GM18951 (cell line): ENCODE measurements at regions not wholly inside any gene's neighbourhood (a gene's known extent, or its start where the extent isn't known, plus 50 kb on each side); places are given as distances from the start of the nearest gene placed in this dataset.
"Not testable (repeated sequence)": the region's sequence is repeated elsewhere in the genome, so short reads cannot be mapped to it uniquely, and the experiment has no call there.

Experiments
- POLR2A ChIP-seq: IDR thresholded peaks from 4 replicates; pipeline ENCODE4 v1.6.1; 2011; ENCODE audit warnings: mild to moderate bottlenecking; ENCODE audit not compliant: insufficient read length, insufficient read depth; ENCODE audit errors: extremely low read depth
- in situ Hi-C: fragments of 300-500 bp; cut with MboI; formaldehyde crosslinking; loops from one replicate; pipeline ENCODE4 v1.12.0; 2022; ENCODE audit warnings: low sequenced_read_pairs, mixed read lengths, inconsistent platforms; ENCODE audit not compliant: unreplicated experiment

DNA sequence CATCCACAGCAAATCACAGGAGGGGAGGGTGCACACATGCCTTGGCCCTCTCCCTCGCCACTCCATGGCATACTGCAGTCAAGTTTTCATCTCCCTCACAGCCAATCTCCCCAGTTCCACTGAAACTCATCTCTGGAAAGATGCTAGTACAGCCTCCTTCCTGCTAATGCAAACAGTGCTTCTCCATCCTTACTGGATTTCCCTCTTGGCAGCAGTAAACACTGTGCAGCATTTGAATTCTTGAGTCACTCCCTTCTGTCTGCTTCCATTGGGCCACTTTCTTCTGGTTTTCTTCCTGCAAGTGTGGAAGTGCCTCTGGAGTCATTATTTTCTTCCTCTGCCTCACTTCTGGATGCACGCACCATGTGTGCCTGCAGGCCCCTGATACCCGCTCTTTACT lies 460.3 kb downstream of the QKI start:
- no peak for TF ChIP-seq POLR2A
- in situ Hi-C loops = no loop called here

DNA sequence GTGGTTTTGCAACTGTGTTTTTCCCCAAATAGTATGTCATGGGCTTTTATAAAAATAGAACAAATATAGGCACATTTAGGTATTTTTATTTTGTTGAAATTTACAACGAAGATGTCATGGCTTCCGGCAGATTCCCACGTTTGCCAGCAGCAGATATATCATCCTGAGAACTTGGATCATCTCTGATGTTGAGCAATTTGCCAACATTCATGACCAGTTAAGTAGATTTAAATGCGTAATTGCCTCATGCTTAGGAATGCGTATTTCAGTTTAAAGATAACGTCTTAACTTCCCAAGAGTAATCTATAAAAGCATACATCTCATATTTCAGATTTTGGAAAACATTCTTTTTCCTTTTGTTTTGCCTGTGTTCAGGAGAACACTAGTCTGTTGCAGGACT lies 457.8 kb downstream of the QKI start:
- no peak for TF ChIP-seq POLR2A
- in situ Hi-C loops = no loop called here

DNA sequence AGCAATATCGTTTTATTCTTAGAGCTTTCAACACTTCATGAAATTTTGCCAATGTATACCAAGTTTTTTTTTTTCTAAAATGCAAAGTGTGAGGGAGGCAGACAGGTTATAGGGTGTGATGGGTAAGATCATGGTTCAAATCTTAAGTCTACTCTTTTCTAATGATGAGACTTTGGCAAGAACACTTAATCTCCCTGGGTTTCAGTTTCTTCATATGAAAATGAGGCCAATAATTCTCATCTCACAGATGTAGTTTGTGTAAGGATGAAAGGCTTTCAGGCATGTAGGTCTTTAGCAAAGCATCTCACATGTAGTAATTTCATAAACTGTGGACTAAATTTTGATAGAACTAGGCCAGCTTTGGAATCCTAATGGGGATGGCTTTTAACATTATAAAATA lies 457.1 kb downstream of the QKI start:
- in situ Hi-C loops = no loop called here
- TF ChIP-seq POLR2A = no peak

DNA sequence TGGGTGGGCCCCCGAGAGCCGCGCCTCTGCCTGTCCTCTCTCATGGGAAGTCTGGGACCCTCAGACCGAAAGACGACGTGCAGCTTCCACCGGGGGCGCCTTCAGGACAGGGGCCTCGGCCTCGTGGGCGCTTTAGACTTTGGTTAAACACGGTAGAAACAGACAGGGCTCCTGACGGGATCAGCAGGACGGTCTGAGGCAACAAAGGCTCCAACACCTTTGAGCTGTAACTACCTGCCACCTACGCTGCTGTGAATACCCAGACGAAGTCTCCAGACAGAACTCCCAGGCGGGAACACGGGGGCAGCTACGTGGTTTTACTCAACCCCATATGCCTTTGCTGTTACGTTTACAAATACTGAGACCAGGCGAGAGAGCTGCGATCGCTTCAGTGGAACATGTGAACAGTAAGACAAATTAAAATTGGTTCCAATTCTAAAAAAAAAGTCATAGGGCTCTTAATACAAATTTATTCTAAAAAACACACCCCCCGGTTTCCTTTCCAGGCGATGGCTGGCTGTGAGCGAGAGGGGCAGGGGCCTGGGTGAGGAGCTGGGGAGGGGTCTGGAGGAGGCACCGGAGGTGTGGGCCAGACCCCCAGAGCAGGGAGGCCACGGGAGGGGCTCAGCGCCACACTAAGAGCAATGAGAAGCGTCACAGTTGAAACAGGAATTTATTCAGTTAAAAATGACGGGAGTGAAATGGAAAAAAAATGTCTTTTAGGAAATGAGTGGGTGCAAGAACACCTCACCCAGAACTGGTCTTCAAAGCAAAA lies 453.2 kb downstream of the QKI start:
- TF ChIP-seq POLR2A = no peak
- in situ Hi-C loops = no loop called here

DNA sequence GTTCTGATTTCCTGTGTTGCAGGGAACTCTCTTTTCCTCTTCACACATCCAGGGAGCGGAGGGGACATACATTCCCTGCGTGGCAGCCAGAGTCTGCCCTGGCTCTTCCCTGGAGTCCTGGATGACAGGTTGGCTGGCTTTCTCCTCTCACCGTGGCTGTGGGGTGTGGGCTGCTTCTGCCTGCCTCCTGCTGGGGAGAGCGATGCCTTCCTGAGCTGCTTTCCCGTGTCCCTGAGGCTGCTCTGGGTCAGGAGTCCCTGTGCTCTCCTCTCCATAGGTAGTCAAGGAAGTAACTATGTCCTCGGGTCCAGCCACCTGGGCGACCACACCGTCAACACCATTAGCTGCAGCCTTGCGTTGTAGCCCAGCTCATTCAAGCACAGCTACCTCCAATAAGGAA lies 451.7 kb downstream of the QKI start:
- no peak for TF ChIP-seq POLR2A
- in situ Hi-C loops = no loop called here

DNA sequence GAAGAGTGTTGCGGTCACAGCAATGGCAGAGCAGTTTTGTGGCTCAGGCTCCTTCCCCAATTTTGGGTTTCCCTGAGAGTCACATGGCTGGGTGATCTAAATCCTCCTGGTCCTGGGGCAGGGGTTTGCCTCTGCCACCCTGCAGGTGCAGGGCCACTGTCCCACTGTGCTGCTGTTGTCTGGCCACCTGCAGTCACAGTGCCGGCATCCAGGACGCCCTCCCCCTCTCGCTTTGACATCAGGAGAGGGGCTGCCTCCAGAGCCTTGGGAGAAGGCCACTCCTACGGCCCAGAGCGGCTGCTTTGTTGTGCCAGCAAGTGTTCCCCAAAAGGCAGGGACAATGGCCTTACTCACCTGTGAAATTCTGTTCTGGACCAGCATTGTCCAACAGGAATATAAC lies 449.0 kb downstream of the QKI start:
- in situ Hi-C loops = no loop called here
- no peak for TF ChIP-seq POLR2A

DNA sequence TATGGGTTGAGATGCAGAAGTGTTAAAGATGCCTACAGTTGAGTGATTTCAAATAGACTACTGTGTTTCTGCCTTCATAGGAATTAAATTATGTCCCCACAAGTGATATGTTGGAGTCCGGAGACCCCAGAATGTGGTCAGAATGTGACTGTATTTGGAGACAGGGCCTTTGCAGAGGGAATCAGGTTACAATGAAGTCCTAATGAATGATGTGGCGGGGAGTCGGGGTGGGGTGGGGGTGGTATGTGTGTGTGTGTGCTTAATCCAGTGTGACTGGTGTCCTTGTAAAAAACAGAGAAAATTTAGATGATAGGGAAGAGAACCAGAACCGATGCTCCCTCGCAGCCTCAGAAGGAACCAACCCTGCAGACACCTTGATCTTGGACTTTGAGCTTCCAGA lies 448.2 kb downstream of the QKI start:
- in situ Hi-C loops = no loop called here
- TF ChIP-seq POLR2A = no peak

DNA sequence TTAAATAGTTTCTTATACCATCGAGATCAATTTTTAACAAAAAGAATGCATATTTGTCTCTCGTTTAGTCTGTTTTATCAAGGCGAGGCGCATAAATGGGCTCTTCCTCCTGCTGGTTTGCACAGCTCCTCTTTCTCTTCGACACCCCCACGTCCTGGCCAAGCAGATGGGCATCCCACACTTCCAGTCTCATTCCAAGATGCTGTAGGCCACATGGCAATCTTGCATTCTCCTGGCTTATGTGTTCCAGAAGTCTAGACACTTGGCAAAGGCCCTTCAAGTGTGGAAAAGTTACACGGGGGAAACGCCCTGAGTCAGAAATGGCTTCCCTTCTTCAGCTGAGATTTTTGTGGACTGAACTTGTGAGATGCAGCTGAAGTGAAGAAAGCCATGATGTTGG lies 447.1 kb downstream of the QKI start:
- no peak for TF ChIP-seq POLR2A
- in situ Hi-C loops = no loop called here

DNA sequence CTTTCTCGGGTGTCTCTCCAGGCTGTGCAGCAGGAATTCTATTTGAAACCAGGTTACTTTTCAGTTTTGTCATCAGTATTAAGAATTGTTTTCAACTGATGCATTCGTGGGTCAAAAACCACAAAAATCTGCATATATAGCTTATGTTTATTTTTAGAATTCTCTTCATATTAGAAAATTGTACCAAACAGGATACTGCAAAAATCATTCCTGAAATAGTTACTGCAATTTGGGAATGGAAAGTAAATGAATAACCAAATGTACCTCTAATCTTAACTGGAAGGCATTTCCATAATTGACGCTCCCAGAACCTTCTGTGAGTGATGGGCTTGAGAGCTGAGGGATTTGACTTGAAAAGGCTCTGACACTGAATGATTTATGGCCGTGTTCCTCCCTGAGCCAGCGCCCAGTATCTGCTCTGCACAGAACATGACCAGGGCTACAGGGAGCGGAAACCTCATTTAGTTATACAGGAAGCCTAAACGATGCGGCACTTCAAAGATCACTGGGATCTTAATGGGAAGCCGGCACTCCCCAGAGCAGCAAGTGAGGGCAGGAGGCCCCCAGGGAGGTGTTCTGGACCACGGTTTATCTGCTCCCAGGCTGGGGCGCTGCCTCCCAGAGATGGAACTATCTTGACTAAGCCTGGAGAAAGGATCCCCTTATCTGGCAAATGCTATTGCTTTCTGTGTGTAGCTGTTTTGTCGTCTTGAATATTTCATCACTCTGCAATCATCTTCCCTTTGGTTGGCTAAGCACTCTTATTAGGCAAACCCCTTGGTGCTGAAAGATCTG lies 446.0 kb downstream of the QKI start:
- TF ChIP-seq POLR2A = no peak
- in situ Hi-C loops = no loop called here

DNA sequence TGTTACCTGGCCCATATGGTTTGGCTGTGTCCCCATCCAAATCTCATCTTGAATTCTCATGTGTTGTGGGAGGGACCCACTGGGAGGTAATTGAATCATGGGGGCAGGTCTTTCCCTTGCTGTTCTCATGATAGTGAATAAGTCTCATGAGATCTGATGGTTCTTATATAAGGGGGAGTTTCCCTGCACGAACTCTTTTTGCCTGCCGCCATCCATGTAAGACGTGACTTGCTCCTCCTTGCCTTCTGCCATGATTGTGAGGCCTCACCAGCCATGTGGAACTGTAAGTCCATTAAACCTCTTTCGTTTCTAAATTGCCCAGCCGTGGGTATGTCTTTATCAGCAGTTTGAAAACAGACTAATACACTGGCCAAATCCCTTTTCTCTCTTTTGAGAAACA lies 444.4 kb downstream of the QKI start:
- in situ Hi-C loops = not testable (repeated sequence)

DNA sequence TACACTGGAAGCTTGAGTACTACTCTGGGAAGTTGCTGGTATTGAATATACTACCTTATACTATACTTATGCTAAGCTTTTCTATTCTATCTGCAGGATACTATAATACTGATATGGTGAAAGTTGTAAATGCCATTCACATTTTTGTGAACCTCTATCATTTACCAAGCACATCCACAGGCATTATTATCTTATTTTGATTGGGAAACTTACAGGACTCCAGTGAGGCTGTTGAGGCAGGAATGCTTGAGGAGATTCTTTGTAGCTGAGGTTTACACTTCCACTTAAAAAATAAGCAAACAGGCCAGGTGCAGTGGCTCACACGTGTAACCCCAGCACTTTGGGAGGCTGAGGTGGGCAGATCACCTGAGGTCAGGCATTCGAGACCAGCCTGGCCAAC lies 442.9 kb downstream of the QKI start:
- TF ChIP-seq POLR2A = no peak
- in situ Hi-C loops = no loop called here

DNA sequence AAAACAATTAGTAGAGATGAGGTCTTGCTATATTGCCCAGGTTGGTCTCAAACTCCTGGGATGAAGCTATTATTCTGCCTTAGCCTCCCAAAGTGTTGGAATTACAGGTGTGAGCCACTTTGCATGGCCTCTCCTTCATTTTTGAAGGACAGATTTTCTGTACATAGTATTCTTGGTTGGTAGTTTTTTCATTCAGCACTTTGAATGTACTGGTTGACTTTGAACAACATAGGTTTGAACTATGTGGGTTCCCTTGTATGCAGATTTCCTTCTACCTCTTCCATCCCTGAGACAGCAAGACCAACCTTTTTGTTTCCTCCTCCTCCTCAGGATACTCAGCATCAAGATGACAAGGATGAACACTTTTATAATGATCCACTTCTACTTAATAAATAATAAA lies 436.4 kb downstream of the QKI start:
- TF ChIP-seq POLR2A = no peak
- in situ Hi-C loops = no loop called here

DNA sequence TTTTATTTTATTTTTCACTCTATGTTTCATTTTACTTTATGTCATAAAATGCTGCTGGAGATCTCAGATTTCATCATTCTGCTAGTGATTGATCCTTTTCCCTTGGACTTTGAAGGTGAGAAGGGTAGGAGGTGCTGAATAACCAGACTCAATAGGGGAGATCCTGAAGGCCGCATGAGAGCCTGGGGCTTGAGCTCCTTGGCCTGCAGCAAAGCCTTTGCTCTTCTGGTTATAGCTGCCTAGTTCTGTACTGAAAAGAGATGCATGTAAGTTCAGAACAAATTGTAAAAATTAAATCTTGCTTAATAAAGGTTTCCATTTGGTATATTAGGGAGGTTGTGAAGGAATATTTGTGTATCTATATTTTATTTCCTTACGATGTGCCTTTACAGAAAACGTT lies 430.2 kb downstream of the QKI start:
- no peak for TF ChIP-seq POLR2A
- in situ Hi-C loops = no loop called here

DNA sequence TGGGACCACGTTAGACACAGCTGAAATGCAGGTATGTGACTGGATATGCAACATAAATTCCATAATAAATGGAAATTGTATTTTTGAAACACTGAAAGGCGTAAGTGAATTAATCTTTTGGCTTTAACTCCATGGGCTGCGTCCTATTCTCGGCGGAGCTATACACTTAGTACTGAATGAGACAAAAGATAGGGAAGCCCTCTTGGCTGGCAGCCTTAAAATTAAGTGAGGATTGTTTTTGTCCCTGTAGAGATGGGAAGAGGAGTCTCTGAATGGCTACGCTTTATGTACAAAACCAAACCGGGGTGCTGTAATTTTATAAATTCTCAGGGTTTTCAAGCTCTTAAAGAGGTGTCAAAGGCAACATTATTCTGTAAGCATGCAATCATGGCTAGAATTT lies 429.8 kb downstream of the QKI start:
- no peak for TF ChIP-seq POLR2A
- in situ Hi-C loops = no loop called here

DNA sequence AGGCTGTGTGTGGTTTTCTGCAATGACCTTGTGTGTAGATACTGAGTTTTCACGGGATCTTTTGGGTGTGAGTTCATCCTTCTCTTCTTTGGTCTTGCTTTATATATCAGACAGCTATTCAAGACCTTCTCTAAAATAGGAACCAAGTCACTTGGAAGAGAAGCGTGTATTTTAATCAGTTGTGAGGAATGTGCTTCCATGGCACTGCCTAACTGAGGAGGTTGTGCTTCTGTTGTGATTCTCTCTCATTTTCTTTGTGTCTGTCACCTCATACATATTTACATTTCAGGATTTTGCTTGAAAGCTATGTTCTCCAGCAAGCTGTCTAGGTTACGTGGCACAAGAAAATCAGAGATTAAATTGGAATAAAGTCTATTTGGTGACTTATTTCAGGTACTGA lies 428.7 kb downstream of the QKI start:
- in situ Hi-C loops = no loop called here

DNA sequence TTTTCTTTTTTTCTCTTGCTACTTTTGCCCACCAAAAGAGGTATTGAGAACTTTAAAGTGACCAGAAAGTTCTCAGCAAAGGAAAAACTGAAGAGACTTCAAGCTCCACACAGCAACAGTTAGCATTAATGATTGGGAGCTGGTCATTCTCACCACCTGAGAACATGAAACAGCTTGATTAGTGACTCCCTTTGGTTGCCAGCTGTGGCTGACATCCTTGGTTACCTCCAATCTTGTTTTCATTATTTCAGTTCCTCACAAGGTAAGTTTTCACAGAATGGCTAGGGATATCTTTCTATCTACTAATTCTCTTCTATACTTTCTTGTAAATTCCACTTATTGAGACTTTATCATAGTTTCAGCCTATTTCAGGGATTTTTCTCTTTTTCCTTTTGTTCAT lies 427.9 kb downstream of the QKI start:
- in situ Hi-C loops = no loop called here
- TF ChIP-seq POLR2A = no peak

More for the DNA sequence above, 428.7 kb downstream of the QKI start:
- TF ChIP-seq POLR2A = no peak
